GM21360 (cell line): ENCODE measurements at regions not wholly inside any gene's neighbourhood (a gene's known extent, or its start where the extent isn't known, plus 50 kb on each side); places are given as distances from the start of the nearest gene placed in this dataset.

Source experiments
- ATAC-seq: cut with Tn5 transposase; IDR thresholded peaks from one replicate; pipeline ENCODE4 v1.9.1; 2021; ENCODE audit warnings: mild to moderate bottlenecking, moderate library complexity; ENCODE audit not compliant: unreplicated experiment

GRCh38 chr4:10336471-10336870 lies 120.8 kb downstream of the ZNF518B start:
- no peak for ATAC-seq

GRCh38 chr4:10335050-10335449 lies 122.2 kb downstream of the ZNF518B start:
- no peak for ATAC-seq

GRCh38 chr4:10334506-10335028 lies 122.7 kb downstream of the ZNF518B start:
- no peak for ATAC-seq

- ATAC-seq, result no peak
These were observed 123.3 kb downstream of the ZNF518B start for GRCh38 chr4:10333942-10334341.

GRCh38 chr4:10326075-10326474 lies 131.2 kb downstream of the ZNF518B start:
- no peak for ATAC-seq

GRCh38 chr4:10321931-10322330 lies 135.3 kb downstream of the ZNF518B start:
- ATAC-seq, result no peak

- no peak for ATAC-seq
These were observed 137.1 kb downstream of the ZNF518B start for GRCh38 chr4:10320130-10320529.

GRCh38 chr4:10317345-10317744 lies 139.9 kb downstream of the ZNF518B start:
- ATAC-seq, result no peak

- ATAC-seq, result no peak
These were observed 140.4 kb downstream of the ZNF518B start for GRCh38 chr4:10316851-10317250.

- no peak for ATAC-seq
These were observed 141.6 kb downstream of the ZNF518B start for GRCh38 chr4:10315638-10316037.

- no peak for ATAC-seq
These were observed 144.7 kb downstream of the ZNF518B start for GRCh38 chr4:10312568-10312967.

- no peak for ATAC-seq
These were observed 145.3 kb downstream of the ZNF518B start for GRCh38 chr4:10311939-10312338.

- ATAC-seq, result no peak
These were observed 151.4 kb downstream of the ZNF518B start for GRCh38 chr4:10305816-10306215.

- no peak for ATAC-seq
These were observed 153.9 kb downstream of the ZNF518B start for GRCh38 chr4:10303291-10303690.

- ATAC-seq, result no peak
These were observed 155.1 kb downstream of the ZNF518B start for GRCh38 chr4:10302096-10302495.

GRCh38 chr4:10299601-10300000 lies 157.6 kb downstream of the ZNF518B start:
- no peak for ATAC-seq

- no peak for ATAC-seq
These were observed 158.5 kb downstream of the ZNF518B start for GRCh38 chr4:10298681-10299080.

GRCh38 chr4:10296730-10297129 lies 160.5 kb downstream of the ZNF518B start:
- ATAC-seq, result no peak

GRCh38 chr4:10295301-10295700 lies 161.9 kb downstream of the ZNF518B start:
- no peak for ATAC-seq

- no peak for ATAC-seq
These were observed 167.7 kb downstream of the ZNF518B start for GRCh38 chr4:10289538-10289906.

GRCh38 chr4:10288830-10289537 lies 168.2 kb downstream of the ZNF518B start:
- ATAC-seq, result no peak

- ATAC-seq, result no peak
These were observed 168.4 kb upstream of the WDR1 start for GRCh38 chr4:10285028-10285427.

- no peak for ATAC-seq
These were observed 167.2 kb upstream of the WDR1 start for GRCh38 chr4:10283761-10284160.
